ENCODE measurements at regions not wholly inside any gene's neighbourhood (a gene's known extent, or its start where the extent isn't known, plus 50 kb on each side); places are given as distances from the start of the nearest gene placed in this dataset.

DNA sequence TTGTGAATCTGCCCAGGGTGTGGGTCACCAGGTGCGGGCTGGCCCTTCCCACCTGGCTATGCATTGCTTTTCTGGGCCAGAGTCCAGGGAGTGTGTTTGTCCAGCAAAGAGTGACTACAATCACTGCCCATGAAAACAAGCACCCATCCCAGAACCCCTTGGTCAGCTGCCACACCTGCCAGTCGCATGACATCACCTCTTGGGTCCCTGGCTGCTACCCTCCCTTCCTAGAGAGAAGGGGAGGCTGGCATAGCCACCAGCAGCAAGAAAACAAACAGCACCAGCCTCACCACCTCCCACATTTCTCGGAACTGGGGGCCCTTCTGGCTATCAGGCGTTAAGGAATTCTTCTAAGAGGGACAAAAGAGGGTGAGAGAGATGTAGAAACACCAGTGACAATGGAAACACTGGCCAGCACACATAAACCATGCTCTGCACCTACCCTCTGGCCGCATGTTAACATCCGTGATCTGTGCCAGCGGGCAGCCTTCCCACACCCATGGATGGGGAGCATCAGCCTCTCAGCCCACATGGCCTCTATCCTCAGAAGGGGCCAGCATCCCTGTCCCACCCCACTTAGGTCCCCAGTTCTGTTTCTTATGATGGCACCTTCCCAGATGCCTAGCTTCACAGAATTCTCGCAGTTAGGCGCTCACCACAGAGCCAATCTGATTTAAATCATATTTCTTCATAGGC lies 109.7 kb upstream of the GLI2 start:
- TF ChIP-seq, protein P1, sequence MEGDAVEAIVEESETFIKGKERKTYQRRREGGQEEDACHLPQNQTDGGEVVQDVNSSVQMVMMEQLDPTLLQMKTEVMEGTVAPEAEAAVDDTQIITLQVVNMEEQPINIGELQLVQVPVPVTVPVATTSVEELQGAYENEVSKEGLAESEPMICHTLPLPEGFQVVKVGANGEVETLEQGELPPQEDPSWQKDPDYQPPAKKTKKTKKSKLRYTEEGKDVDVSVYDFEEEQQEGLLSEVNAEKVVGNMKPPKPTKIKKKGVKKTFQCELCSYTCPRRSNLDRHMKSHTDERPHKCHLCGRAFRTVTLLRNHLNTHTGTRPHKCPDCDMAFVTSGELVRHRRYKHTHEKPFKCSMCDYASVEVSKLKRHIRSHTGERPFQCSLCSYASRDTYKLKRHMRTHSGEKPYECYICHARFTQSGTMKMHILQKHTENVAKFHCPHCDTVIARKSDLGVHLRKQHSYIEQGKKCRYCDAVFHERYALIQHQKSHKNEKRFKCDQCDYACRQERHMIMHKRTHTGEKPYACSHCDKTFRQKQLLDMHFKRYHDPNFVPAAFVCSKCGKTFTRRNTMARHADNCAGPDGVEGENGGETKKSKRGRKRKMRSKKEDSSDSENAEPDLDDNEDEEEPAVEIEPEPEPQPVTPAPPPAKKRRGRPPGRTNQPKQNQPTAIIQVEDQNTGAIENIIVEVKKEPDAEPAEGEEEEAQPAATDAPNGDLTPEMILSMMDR (IDR thresholded peaks at IDR 0.05) = no peak
- no peak for TF ChIP-seq EZH2 (IDR thresholded peaks at IDR 0.05)
